Neural cell (in vitro differentiated cells): ENCODE measurements at regions not wholly inside any gene's neighbourhood (a gene's known extent, or its start where the extent isn't known, plus 50 kb on each side); places are given as distances from the start of the nearest gene placed in this dataset.

ENCODE experiments used
- H2AFZ ChIP-seq: fragments of 200-600, 300-800 bp; sonication (generic), shearing (Covaris generic); 2 replicates; pipeline ENCODE4 v1.6.0; 2014; ENCODE audit warnings: low read depth, mild to moderate bottlenecking, antibody characterized with exemption, low read length, moderate library complexity
- H3F3A ChIP-seq: fragments of 200-600 bp; shearing (Covaris generic); 2 replicates; pipeline ENCODE4 v1.6.1; 2016; ENCODE audit warnings: mild to moderate bottlenecking, moderate library complexity, mixed read lengths, antibody characterized with exemption, low read length; ENCODE audit not compliant: insufficient read depth, poor library complexity, severe bottlenecking
- H3K27ac ChIP-seq: fragments of 200-600, 300-800 bp; sonication (generic), shearing (Covaris generic); 2 replicates; pipeline ENCODE4 v1.5.1; 2014; ENCODE audit warnings: mild to moderate bottlenecking, low read length, moderate library complexity
- H3K27me3 ChIP-seq: fragments of 300-800, 200-600 bp; sonication (generic), shearing (Covaris generic); 2 replicates; pipeline ENCODE4 v1.6.0; 2014; ENCODE audit warnings: mild to moderate bottlenecking, low read depth, low read length, moderate library complexity; ENCODE audit not compliant: insufficient read depth
- H3K36me3 ChIP-seq: fragments of 300-800, 200-600 bp; sonication (generic), shearing (Covaris generic); 2 replicates; pipeline ENCODE4 v1.5.1; 2014; ENCODE audit warnings: mild to moderate bottlenecking, antibody characterized with exemption, low read length, moderate library complexity; ENCODE audit not compliant: insufficient read depth
- H3K4me2 ChIP-seq: fragments of 300-800, 200-600 bp; sonication (generic), shearing (Covaris generic); 2 replicates; pipeline ENCODE4 v1.6.0; 2014; ENCODE audit warnings: mild to moderate bottlenecking, low read length
- H3K4me3 ChIP-seq: fragments of 300-800, 200-600 bp; sonication (generic), shearing (Covaris generic); 2 replicates; pipeline ENCODE4 v1.5.1; 2014; ENCODE audit warnings: mild to moderate bottlenecking, low read length, moderate library complexity
- H3K79me2 ChIP-seq: fragments of 200-600 bp; shearing (Covaris generic); replicated peaks from 2 replicates; pipeline ENCODE4 v1.6.0; 2014; ENCODE audit warnings: mild to moderate bottlenecking, low read length, moderate library complexity; ENCODE audit not compliant: insufficient read depth
- H3K9ac ChIP-seq: fragments of 300-800, 200-600 bp; sonication (generic), shearing (Covaris generic); 2 replicates; pipeline ENCODE4 v1.6.1; 2016; ENCODE audit warnings: mild to moderate bottlenecking, low read length, mixed read lengths
- H3K9me2 ChIP-seq: fragments of 200-600 bp; shearing (Covaris generic); 2 replicates; pipeline ENCODE4 v1.6.1; 2016; ENCODE audit warnings: mild to moderate bottlenecking, low read length, mixed read lengths; ENCODE audit not compliant: insufficient read depth
- H3K9me3 ChIP-seq: fragments of 200-600, 300-800 bp; sonication (generic), shearing (Covaris generic); 2 replicates; pipeline ENCODE4 v1.6.1; 2016; ENCODE audit warnings: mild to moderate bottlenecking, mixed run types, low read length, moderate library complexity, mixed read lengths
- H4K20me1 ChIP-seq: fragments of 200-600 bp; shearing (Covaris generic); 2 replicates; pipeline ENCODE4 v1.6.1; 2016; ENCODE audit warnings: mild to moderate bottlenecking, mixed run types; ENCODE audit not compliant: insufficient read depth
- EP300 ChIP-seq: fragments of 450-650 bp; conservative IDR thresholded peaks from 2 replicates; pipeline ENCODE4 v1.6.1; 2014; ENCODE audit warnings: antibody characterized with exemption, mild to moderate bottlenecking, moderate library complexity; ENCODE audit not compliant: poor library complexity, severe bottlenecking
- EZH2 ChIP-seq: fragments of 200-600, 300-800 bp; shearing (Covaris generic), sonication (generic); IDR thresholded peaks from 2 replicates; pipeline ENCODE4 v1.6.1; 2014; ENCODE audit warnings: antibody characterized with exemption, low read length, borderline replicate concordance, mild to moderate bottlenecking; ENCODE audit not compliant: insufficient read depth, poor library complexity, severe bottlenecking
- MXI1 ChIP-seq: fragments of 450-650 bp; conservative IDR thresholded peaks from 2 replicates; pipeline ENCODE4 v1.6.1; 2014; ENCODE audit warnings: antibody characterized with exemption, mild to moderate bottlenecking; ENCODE audit not compliant: poor library complexity, severe bottlenecking
- POLR2AphosphoS5 ChIP-seq: IDR thresholded peaks from 2 replicates; pipeline ENCODE4 v1.6.1; 2012
- RAD21 ChIP-seq: fragments of 450-650 bp; conservative IDR thresholded peaks from 2 replicates; pipeline ENCODE4 v1.6.1; 2014; ENCODE audit warnings: antibody characterized with exemption, mild to moderate bottlenecking, moderate library complexity
- SMC3 ChIP-seq: fragments of 450-650 bp; conservative IDR thresholded peaks from 2 replicates; pipeline ENCODE4 v1.6.1; 2014; ENCODE audit warnings: antibody characterized with exemption, mild to moderate bottlenecking, moderate library complexity; ENCODE audit not compliant: poor library complexity
- TAF1 ChIP-seq: IDR thresholded peaks from 2 replicates; pipeline ENCODE4 v1.6.1; 2012; ENCODE audit warnings: low read depth
- TF ChIP-seq, protein P1 (sequence below): IDR thresholded peaks from 2 replicates; pipeline ENCODE4 v1.6.1; 2012; ENCODE audit warnings: borderline replicate concordance
- TF ChIP-seq, protein P2 (sequence below): fragments of 450-650 bp; IDR thresholded peaks from 2 replicates; pipeline ENCODE4 v1.5.1; 2014; ENCODE audit warnings: antibody characterized with exemption, mild to moderate bottlenecking, moderate library complexity; ENCODE audit not compliant: poor library complexity, severe bottlenecking

DNA sequence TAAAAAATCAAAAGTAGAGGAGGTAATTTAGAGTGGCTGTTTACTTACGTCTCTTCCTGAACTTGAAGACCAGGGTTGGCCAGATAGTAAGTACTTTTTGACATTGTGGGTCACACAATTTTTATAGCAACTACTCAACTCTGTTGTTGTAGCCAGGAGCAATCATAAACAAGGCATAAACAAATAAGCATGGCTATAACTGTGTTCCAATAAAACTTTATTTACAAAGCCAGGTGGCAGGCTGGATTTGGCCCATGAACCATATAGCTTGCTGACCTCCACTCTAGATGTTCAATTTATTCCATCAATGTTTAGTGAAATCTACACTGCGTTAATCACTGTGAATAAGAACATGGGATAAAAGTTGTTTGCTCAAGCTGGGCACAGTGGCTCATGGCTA lies 500.4 kb upstream of the ERCC4 start:
- Histone ChIP-seq H3K36me3 (no peaks in the 10 kb centered on the region), H3K27me3 (no peaks in the 10 kb centered on the region), H3K4me3 (no peak overlapping the region), H3F3A (no peaks in the 10 kb centered on the region), H3K4me2 (no peak overlapping the region), H2AFZ (no peak overlapping the region), H3K9me2 (no peaks in the 10 kb centered on the region), H3K9me3 (no peaks in the 10 kb centered on the region), H4K20me1 (no peaks in the 10 kb centered on the region), H3K79me2 (no peaks in the 10 kb centered on the region), H3K9ac (no peak overlapping the region), H3K27ac (no peak overlapping the region)
- TF ChIP-seq POLR2AphosphoS5 (no peak), SMC3 (no peak), EP300 (no peak)

DNA sequence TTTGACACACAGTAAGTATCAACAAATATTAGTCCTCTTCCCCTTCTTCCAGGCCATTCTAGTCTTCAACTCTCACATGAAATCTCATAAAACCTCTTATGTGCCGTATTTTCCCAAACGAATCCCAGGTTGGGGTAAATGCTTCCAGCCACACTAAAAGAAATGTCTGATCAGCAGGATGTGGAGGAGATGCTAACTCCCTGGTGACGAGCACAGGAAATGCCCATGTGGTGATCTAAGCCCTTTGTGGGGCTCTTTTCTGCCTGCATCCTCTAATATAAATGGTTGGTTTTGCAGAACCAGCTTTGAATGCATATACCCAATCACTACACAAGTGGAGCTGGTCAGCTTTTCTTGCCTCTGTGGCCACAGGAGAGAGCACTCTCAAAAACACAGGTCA lies 498.2 kb upstream of the ERCC4 start:
- Histone ChIP-seq H3K4me2 (no peak overlapping the region), H3F3A (no peaks in the 10 kb centered on the region), H3K9me3 (no peaks in the 10 kb centered on the region), H4K20me1 (no peaks in the 10 kb centered on the region), H3K36me3 (no peaks in the 10 kb centered on the region), H3K79me2 (no peaks in the 10 kb centered on the region), H3K4me3 (no peak overlapping the region), H3K9me2 (no peaks in the 10 kb centered on the region), H3K27ac (no peak overlapping the region), H3K27me3 (no peaks in the 10 kb centered on the region), H3K9ac (no peak overlapping the region), H2AFZ (no peak overlapping the region)
- no peak for TF ChIP-seq RAD21
- TF ChIP-seq, protein P1, sequence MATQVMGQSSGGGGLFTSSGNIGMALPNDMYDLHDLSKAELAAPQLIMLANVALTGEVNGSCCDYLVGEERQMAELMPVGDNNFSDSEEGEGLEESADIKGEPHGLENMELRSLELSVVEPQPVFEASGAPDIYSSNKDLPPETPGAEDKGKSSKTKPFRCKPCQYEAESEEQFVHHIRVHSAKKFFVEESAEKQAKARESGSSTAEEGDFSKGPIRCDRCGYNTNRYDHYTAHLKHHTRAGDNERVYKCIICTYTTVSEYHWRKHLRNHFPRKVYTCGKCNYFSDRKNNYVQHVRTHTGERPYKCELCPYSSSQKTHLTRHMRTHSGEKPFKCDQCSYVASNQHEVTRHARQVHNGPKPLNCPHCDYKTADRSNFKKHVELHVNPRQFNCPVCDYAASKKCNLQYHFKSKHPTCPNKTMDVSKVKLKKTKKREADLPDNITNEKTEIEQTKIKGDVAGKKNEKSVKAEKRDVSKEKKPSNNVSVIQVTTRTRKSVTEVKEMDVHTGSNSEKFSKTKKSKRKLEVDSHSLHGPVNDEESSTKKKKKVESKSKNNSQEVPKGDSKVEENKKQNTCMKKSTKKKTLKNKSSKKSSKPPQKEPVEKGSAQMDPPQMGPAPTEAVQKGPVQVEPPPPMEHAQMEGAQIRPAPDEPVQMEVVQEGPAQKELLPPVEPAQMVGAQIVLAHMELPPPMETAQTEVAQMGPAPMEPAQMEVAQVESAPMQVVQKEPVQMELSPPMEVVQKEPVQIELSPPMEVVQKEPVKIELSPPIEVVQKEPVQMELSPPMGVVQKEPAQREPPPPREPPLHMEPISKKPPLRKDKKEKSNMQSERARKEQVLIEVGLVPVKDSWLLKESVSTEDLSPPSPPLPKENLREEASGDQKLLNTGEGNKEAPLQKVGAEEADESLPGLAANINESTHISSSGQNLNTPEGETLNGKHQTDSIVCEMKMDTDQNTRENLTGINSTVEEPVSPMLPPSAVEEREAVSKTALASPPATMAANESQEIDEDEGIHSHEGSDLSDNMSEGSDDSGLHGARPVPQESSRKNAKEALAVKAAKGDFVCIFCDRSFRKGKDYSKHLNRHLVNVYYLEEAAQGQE: no peak
- TF ChIP-seq EZH2: no peak
- TF ChIP-seq SMC3: no peak
- TF ChIP-seq MXI1: no peak
- TF ChIP-seq TAF1: no peak
- no peak for TF ChIP-seq EP300
- TF ChIP-seq, protein P2, sequence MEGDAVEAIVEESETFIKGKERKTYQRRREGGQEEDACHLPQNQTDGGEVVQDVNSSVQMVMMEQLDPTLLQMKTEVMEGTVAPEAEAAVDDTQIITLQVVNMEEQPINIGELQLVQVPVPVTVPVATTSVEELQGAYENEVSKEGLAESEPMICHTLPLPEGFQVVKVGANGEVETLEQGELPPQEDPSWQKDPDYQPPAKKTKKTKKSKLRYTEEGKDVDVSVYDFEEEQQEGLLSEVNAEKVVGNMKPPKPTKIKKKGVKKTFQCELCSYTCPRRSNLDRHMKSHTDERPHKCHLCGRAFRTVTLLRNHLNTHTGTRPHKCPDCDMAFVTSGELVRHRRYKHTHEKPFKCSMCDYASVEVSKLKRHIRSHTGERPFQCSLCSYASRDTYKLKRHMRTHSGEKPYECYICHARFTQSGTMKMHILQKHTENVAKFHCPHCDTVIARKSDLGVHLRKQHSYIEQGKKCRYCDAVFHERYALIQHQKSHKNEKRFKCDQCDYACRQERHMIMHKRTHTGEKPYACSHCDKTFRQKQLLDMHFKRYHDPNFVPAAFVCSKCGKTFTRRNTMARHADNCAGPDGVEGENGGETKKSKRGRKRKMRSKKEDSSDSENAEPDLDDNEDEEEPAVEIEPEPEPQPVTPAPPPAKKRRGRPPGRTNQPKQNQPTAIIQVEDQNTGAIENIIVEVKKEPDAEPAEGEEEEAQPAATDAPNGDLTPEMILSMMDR: no peak
- no peak for TF ChIP-seq POLR2AphosphoS5

DNA sequence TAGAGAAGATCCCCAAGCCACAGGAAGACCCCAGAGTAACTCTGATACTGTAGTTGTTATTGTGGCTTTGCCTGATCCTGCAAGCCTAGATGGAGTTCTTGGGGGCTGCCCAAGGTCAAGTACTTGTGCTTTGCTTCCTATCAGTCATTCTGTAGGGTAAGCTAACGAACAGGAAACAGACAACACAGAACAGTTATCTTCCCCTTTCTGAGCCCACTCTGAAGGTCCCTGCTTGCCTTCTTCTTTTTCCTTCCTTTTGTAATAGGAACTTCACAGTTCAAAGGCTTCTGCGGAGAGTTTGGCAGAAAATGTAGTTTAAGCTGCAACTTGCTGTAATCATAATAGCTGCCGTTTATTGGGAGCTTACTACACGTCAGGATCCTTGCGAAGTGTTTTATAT lies 494.1 kb upstream of the ERCC4 start:
- H3K36me3 ChIP-seq: no peaks in the 10 kb centered on the region
- no peak overlapping the region for H2AFZ ChIP-seq
- no peak overlapping the region for H3K4me2 ChIP-seq
- H3K27ac ChIP-seq: no peak overlapping the region
- no peaks in the 10 kb centered on the region for H3K9me2 ChIP-seq
- H3K27me3 ChIP-seq: no peaks in the 10 kb centered on the region
- TF ChIP-seq SMC3 (no peak), POLR2AphosphoS5 (no peak), MXI1 (no peak)
- TF ChIP-seq, protein P2: no peak
- H3K9me3 ChIP-seq: no peaks in the 10 kb centered on the region
- H3F3A ChIP-seq: no peaks in the 10 kb centered on the region
- no peak overlapping the region for H3K9ac ChIP-seq
- H4K20me1 ChIP-seq: no peaks in the 10 kb centered on the region
- H3K79me2 ChIP-seq: no peaks in the 10 kb centered on the region
- H3K4me3 ChIP-seq: no peak overlapping the region
